Forelimb muscle (tissue), 1 donor: ENCODE measurements at regions not wholly inside any gene's neighbourhood (a gene's known extent, or its start where the extent isn't known, plus 50 kb on each side); places are given as distances from the start of the nearest gene placed in this dataset.

ENCODE experiments used
- DNase-seq: peaks from one replicate; pipeline ENCODE4 v3.0.0-alpha.2; 2013; ENCODE audit warnings: low read depth

DNA sequence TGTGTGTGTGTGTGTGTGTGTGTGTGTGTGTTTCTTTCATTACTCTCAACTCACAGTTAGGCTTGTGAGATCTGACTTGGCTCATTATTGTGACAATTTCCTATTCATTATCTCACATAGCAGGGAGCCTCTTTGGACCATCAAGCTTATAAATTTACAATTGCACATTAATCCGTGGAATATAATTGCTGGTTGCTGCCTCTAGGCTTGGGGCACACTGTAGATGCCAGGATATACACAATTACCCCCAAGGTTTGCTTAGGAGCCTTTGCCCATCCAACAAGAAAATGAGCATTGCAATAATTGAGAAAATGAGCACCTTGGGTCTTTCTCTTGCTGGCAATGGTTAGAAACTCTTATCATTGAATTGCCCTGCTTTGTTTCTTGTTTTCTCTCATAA is 161.6 kb upstream of the DMRTA1 start:
- DNase-seq = no peak

DNA sequence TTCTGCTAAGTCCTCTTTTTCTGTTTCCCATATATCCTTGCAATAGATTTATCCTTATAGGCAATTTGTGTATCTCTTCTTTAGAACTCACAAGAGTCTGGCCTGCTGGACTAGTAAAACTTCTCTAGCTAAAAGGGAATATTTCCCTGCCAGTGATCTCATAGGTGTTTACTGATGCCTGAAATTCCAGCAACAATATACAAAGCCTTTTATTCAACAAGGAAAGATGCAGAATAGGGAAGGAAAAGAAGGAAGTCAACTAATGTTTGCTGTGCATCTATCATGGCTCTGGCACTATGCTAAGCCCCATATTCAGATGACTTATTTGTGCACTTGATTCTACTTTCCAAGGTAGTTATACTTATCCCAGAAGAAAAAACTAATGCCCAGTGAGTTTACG is 160.0 kb upstream of the DMRTA1 start:
- no peak for DNase-seq

DNA sequence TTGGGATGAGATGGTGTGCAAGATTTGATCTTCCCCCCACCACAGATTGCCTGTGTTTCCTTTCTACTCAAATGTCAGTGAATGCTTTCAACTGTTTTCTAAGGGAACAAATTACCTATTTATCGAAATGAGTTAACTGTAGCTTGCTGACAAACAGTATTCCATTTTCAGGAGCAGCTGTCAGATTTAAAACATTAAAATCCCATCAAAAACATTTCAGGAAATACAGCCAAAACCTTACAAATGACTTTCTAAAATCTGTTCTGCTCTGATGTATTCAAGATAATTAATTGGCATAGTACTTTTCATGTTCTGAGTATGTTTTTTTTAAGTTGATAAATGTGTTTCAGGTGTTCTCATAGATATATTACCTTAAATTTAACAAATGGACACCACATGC is 158.0 kb upstream of the DMRTA1 start:
- DNase-seq = no peak

DNA sequence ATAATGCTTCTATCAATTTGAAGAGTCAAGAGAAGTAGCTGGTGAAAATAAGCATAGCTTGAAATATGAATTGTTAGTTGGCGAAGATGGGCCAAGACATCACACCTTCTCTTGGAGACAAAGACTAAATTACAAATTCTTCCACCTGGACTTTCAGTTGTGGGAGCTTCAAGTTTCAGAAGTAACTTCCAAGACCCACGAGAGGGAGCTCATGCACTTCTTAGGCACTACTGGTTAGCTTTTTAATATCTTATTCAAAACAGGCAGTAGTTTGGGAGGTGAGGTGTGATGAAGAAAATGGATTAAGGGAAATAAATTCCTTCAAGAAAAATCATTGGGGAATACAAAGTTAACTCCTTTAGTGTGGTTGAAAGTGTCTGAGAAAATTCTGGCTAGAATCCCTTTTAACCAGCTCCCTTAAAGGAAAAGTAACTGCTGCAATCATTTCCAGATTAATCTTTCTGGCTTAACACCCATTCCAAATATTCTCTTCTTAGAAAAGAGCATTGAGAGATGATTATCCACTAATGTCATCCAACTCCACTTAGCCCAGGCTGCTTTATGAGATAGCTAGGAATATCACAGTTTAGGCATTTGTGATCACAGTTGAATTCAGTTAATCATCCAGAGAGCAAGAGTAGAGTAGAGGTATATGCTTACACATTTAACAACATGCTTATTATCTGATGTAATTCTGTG is 139.5 kb upstream of the DMRTA1 start:
- peak; percentile 6 for DNase-seq

DNA sequence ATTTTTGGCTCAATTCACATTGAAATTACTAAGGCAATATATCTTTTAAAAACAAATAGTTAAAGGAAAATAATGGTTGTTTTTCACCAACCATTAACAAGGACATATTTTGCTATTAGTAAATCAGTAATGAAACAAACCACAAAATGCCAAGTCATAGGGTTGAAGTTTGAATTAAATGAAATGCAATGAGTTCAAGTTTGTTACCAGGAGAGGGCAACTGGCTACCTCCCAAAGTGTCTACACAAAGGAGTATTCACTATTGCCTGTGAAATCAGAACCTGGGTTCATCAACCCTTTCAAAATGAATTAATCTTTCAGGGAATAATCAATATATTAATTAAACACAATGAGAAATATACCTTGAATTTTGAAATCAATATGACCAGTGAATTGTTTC is 138.4 kb upstream of the DMRTA1 start:
- DNase-seq = no peak

DNA sequence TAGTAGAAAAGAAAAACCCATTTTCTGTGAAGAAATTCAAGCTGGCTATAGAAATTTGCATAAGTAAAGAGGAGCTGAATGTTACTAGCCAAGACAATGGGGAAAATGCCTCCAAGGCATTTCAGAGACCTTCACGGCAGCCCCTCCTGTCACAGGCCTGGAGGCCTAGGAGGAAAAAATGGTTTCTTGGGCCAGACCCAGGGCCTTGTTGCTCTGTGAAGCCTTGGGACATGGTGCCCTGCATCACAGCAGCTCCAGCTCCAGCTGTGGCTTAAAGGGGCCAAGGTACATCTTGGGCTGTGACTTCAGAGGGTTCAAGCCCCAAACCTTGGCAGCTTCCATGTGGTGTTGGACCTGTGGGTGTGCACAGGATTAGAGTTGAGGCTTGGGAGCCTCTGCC is 130.0 kb upstream of the DMRTA1 start:
- DNase-seq = no peak

DNA sequence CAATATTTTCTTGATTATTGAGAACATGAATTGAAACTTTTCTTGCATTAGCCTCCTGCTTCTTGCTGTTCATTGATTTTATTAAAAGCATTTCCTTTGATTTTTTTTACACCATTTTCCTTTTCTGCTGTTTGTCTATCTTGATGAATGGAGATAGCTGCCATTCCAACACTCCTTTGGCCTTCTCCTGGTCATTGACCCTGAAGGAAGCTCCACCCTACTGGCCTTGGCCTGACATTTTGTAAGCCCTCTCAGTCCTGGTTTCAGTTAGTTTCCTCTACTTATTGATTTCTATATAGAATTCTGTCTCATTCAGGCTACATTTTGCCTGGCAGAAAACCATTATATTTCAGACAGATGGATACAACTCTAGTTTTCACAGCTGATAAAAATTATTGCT is 115.1 kb upstream of the DMRTA1 start:
- no peak for DNase-seq

DNA sequence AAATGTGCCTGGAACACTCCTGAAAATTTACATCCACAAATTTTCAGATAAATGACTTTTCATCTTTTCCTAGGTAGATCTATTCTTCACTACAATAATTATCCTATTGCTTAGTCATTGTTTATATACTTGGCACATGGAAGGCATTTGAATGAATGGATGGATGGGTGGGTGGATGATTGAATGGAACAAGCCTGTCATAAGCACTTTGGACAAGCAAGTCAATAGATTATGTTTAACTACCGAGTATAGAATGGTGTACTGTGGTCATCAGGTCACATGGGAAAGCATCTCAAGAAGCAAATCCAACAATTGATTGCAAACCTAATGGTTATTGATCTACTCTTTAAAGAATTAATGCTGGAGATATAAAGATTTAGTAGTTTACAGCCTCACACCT is 114.4 kb upstream of the DMRTA1 start:
- no peak for DNase-seq

DNA sequence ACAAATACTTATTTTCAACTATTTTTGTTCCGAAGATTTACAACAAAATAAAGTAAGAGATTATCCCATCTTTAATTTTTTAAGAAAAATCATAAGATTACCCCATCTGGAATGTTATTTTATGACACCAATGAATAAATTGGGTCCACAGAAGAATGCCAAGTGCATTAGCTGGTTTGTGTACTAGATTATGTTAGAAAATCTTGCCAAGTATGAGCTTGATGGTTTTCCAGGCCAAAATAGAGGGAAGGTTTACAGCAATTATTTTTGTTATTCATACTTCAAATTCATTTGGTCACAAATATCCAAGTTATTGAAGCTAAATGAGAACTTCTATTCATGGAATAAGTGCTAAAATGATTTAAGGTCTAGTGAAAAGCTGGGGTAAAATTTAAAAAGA is 109.4 kb upstream of the DMRTA1 start:
- no peak for DNase-seq

DNA sequence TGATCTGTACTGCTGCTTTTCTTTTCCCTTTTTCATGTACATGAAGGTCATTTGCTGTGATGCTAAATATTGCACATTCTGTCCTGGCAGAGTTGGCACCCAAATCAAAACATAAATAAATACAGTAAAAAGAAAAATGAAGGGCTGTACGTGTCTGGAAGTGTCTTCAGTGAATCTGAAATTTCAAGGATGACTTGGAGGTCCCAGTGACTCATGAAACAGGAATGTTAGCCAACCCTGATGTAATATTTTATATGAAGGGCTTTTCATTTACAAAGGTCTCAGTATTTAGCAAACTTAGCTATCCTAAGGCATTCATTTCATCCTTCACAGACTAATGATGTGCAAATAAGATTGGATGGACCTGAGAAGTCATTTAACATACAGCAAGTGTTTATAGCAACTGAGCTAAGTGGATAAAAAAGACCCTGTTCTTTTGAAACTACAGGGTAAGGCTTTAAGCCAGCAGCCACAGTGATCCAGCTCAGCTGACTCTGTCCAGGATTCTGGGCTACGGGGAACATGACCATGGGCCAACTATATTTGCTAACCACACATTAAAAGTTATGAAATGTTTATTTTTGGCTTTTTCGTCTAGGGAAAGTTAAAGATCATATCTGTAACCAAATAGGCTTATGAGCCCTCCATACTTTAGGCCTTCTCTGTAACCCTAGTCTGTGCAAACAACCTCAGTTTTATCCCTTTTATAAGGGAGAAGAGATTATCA is 104.0 kb upstream of the DMRTA1 start:
- no peak for DNase-seq

DNA sequence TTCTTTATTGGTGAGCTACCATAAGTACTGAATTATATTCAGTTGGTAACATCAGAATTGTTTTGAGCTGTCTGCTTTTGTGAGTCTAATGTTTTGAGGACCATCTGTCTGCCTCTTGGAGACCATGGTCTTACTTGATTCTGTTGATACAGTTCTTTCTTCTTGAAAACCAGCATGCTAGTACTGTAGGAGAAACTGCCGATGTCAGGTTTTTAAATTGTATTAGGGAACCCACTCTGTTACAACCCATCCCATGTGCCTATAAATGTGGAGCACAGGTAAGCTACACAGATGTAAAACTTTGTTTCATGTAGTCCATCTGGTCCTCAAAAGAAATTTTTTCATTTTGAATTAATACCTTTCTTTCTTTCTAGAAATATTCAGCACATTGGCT is 103.4 kb upstream of the DMRTA1 start:
- DNase-seq = no peak

DNA sequence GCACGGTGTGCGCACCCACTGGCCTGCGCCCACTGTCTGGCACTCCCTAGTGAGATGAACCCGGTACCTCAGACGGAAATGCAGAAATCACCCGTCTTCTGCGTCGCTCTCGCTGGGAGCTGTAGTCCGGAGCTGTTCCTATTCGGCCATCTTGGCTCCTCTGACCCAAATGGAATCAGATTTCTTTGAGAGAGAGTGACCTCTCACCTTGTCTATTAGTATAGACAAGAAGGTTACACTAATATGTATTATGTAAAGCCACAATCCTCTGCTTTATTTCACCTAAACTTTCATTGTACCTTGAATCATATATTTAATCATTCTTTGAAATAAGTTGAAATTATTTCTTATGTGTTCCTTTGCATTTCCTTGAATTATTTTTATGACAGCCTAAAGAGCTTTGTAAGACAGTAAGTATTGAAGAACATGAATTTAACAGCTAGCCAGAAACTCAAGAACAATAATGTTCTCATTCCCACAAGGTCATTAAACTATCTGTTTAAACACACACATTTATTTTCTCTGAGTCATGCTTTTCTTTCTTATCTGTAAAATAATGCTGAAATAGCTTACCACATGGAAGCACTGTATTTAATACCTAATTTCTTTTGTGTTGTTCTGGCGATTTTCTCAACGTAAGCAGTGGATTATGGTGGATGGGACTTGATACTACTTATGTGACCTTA is 91.8 kb upstream of the DMRTA1 start:
- no peak for DNase-seq

DNA sequence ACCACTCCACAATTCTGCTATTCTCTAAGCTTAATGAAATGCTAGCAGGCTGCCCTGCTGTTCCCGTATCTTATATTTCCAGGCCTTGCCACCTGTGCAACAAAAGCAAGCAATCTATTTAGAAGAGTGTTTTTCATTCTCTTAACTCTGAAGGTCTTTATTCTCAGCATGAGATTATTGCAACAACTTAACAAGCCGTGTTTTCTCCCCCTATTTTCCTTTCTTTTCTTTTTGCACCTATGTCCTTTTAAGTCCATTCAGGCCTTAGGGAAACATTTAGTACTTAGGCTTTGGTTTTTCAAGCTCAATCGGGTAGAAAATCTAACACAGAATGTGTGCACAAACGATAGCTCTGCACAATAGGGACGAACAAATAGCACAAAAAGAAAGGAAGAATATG is 89.6 kb upstream of the DMRTA1 start:
- DNase-seq = no peak

DNA sequence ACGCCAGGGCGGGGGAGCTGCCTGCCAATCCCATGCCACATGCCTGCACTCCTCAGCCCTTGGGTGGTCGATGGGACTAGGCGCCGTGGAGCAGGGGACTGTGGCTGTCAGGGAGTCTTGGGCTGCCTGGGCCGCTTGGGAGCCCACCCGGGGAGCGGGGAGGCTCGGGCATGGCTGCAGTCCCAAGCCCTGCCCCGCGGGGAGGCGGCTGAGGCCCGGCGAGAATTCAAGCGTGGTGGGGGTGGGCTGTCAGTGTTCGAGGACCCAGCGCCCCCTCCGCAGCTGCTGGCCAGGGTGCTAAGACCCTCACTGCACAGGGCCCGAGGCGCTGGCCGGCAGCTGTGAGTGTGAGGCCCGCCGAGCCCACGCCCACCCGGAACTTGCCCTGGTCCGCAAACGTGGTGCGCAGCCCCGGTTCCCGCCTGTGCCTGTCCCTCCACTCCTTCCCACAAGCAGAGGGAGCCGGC is 83.2 kb upstream of the DMRTA1 start:
- no peak for DNase-seq

DNA sequence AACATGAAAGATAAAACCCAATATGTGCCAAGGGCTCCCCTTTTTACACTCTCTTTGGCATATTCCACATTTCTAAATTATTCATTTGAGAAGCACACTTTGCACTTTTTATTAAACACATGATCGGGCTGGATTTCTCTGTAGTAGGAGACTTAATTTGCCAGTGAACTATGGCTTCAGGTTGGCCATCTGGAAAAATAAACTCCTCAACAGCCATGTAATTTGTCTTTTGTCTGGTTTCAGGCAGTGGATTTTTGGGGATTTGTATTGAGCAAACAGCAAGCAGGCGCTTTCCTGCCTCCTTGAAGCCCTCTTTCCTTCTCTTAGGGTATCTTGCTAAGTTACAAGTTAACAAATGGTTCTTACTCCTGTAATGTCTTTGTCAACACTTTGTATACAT is 73.0 kb upstream of the DMRTA1 start:
- no peak for DNase-seq

DNA sequence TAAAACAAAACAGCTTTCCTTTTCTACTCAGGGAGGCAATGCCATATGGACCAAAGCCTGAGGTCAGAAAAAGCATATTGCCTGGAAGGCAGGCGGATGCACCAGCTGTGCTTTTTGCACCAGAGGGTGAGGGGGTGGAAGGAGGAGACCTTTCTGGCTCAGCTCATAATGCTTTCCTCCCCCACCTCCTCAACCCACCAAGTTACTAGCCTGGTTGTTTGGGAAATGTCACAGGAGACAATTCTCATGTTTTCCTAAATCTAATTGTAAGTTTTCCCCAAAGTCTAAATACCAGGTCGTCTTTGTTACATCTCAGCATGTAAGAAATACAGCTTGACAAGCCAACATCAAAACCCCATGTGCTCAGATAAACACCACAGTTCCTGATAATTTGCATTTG is 72.6 kb upstream of the DMRTA1 start:
- no peak for DNase-seq

DNA sequence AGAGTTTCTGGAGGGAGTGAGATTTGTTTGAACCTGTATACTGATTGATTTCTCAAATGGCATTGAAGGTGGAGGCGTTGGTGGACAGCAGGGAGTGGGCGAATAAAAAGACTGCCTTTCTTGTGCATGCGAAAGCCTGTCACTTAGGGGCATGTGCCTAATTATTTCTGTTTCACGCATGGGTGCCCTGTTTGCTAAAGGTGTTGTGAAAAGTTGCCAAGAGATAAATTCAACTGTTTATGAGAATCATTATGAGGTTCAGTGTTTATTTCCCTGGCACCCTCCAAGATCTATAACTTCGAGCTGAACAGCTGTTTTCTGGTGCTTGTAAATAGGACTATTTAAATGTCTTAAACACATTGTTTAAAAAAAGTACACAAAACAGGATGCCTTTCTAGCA is 67.4 kb upstream of the DMRTA1 start:
- DNase-seq = no peak

DNA sequence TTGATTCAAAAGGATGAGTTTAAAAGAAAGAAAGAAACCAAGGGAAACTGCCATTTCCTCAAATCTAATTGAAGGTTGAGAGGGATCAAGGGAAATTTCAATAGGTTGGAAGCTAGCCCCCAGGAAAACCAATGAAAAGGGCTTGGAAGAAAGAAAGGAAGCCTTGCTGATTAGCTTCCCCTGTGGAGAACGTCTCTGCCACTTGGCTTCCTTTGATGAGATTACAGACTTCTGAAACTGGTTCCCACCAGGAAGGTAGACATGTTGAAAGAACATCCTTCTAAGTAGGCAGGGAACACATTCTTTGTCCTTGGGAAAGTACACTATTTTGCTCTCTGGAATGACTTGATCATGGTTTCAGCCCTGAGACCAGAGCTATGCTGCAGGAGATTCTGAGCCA is 65.5 kb upstream of the DMRTA1 start:
- no peak for DNase-seq

DNA sequence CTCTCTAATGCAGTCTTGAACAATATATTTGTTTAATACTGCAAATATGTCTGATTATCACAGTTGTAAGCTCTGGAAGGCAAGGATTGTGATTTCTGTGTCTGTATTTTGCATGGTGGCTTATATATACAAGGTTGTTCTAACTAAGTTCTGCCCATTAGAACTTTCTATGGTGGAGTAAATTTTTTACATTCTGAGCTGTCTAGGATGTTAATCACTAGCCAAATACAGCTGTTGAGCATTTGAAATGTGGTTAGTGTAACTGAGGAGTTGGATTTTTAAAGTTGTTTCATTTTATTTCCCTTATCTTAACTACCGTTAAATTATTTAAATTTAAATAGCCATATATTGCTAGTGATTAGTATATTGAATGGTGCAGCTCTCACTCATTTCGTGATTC is 64.3 kb upstream of the DMRTA1 start:
- no peak for DNase-seq

DNA sequence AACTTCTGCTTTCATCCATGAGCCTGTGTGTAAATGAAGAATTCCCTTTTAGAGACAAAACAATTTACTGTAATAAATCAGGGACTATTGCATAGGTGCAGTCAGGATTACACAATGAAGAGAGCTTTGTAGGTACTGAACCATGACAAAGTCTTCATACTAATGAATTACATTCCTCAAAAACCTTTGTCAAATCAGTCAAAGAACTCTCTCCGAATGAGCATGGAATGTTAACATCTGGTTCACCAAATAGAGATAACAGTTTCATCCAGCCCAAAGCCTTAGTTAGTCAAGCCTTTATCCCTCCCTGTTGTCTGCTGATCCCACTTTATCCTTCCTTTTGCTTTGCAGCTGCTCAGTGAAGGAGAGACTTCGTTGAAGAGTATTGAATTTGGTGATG is 62.9 kb upstream of the DMRTA1 start:
- no peak for DNase-seq

DNA sequence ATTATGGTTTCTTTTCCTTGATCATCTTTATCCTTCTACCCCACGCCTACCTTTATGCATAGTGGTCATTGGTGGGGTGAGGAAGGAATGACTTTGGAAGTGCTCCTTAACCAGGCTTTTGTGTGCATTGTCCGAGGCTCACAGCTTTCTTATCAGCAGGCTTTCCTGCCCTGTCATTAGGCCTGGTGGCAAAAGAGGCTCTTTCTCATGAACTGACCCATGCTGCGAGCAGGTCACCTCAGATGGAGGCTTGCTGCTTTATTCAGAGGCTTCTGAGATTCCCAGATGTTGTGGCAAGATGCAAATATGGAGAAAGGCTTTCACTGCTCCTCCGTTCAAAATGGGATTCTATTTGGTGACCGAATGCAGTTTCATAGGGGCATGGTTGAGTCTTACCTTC is 57.4 kb upstream of the DMRTA1 start:
- DNase-seq = no peak

DNA sequence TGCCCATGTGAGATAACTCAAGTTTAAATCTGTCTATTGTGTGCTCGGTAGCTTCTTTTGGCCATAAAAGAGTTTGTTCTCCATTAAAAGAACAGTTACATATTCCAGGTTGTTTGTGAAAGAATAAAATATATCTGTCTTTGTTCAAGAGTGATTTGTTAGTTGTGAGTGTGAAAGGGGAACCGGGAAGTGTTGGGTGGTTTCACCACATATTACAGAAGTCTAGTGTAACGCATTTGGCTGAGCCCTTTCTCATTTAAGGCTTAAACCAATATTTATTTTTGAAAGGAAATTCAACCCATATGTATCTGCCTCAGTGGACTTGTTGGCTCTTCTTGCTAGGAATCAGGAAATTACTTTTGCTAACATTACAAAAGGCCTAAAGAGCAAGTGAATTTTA is 54.1 kb upstream of the DMRTA1 start:
- DNase-seq = no peak

DNA sequence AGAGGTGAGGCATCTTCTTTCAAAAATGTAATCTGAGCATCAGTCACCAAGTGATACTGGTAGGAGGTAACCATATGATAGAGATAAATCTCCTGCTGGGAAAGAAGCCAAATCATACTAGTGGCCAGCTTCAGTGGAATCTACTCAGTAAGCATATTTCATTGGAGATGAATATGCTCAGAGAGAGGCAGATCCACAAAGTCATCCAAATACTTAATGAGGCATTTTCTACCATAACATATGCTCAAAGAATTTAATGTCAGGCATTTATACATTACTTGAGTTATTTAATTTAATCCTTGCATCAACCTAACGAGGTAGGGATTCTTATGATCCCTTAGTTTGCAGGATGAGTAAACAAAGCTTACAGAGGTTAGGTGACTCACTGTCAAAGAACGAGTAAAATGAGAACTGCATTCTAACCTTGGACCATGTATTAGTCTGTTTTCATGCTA is 50.9 kb upstream of the DMRTA1 start:
- no peak for DNase-seq
